Peyer's patch (tissue), 4 donors: ENCODE measurements at regions not wholly inside any gene's neighbourhood (a gene's known extent, or its start where the extent isn't known, plus 50 kb on each side); places are given as distances from the start of the nearest gene placed in this dataset.

Source experiments
- DNase-seq, 3 donors: peaks; one replicate each; pipeline ENCODE4 v3.0.0-alpha.2; 2017 to 2019
- H3K27ac ChIP-seq, 4 donors: fragments of 200-600 bp; sonication (generic); one replicate each; pipeline ENCODE4 v1.5.1; 2016 to 2019
- H3K27me3 ChIP-seq, 2 donors: fragments of 200-600 bp; sonication (generic); one replicate each; pipeline ENCODE4 v1.5.1; 2019
- H3K36me3 ChIP-seq, 3 donors: fragments of 200-600 bp; sonication (generic); one replicate each; pipeline ENCODE4 v1.5.1; 2016 to 2019
- H3K4me1 ChIP-seq, 4 donors: fragments of 200-600 bp; sonication (generic); one replicate each; pipeline ENCODE4 v1.5.1; 2016 to 2019
- H3K4me3 ChIP-seq, 4 donors: fragments of 200-600 bp; sonication (generic); 1 replicate in 3 of 4; 2 replicates in 1 of 4; pipeline ENCODE4 v1.5.1; 2016 to 2019; ENCODE audit warnings: mild to moderate bottlenecking in 1 of 4
- H3K9me3 ChIP-seq, 4 donors: fragments of 200-600 bp; sonication (generic); one replicate each; pipeline ENCODE4 v1.5.1; 2016 to 2019; ENCODE audit warnings: mild to moderate bottlenecking in 1 of 4
- CTCF ChIP-seq, 6 experiments: fragments of 450-650 bp in 4 of 6; fragments of 200-600 bp in 2 of 6; sonication (generic) in 1 of 6; IDR thresholded peaks; one replicate each; pipeline ENCODE4 v1.5.1; 2017 to 2019; ENCODE audit warnings: antibody characterized with exemption in 6 of 6, mild to moderate bottlenecking in 3 of 6, moderate library complexity in 1 of 6
- POLR2A ChIP-seq, 2 donors: fragments of 450-650 bp; IDR thresholded peaks; one replicate each; pipeline ENCODE4 v1.5.1; 2017; ENCODE audit warnings: antibody characterized with exemption in 2 of 2, mild to moderate bottlenecking in 2 of 2, moderate library complexity in 2 of 2

- no peak for DNase-seq
- TF ChIP-seq CTCF (IDR thresholded peaks at IDR 0.05) (no peak), POLR2A (IDR thresholded peaks at IDR 0.05) (no peak)
- Histone ChIP-seq H3K9me3 (no peaks in the 10 kb centered on the region), H3K27ac (no peak overlapping the region), H3K4me3 (no peak overlapping the region), H3K4me1 (no peaks in the 10 kb centered on the region), H3K36me3 (no peaks in the 10 kb centered on the region), H3K27me3 (no peaks in the 10 kb centered on the region)
Measured at GRCh38 chr4:43776371-43776770, 672.2 kb downstream of the KCTD8 start.

DNA sequence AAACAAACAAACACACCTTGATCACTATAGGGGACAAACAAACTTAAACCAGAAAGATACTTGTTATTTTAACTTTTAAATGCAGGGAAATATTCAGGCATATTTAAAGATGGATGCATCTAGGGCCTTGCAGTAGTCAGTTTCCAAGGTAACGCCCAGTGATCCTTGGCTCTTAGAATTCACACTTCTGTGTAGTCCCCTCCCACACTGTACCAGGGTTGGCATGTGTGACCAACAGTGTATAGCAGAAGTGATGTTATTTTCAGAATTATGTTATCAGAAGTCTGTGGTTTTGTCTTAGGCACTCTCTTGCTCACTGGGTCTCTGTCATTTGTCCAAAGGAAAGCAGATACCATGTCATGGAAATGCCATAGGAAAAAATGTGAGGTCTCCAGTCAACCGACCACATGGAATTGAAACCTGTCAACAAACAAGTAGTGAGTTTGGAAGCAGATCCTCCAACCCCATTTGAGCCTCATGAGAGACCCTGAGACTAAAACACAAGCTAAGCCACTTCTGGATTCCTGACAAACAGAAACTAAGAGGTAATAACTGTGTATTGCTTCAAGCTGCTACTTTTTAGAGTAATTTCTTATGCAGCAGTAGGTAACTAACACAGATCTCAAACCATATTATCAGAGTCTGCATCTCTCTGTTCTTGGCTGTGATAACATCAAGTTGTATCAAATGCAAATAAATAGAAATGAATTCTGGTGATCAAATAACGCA is 670.3 kb downstream of the KCTD8 start:
- no peak for DNase-seq
- H3K27ac ChIP-seq = no peak overlapping the region
- no peaks in the 10 kb centered on the region for H3K4me1 ChIP-seq

DNA sequence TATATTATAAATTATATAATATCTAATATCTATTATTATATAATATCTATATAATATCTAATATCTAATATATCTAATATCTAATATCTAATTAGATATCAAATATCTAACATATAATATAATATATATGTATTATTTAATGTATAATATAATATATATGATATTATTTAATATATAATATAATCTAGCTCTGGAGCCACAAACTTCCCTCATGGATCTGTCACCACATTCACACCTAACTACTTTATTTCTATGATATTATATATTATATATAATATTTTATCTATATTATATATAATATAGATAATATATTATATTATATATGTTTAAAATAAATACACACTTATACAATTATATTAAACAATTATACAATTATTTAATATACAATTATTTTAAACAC is 667.5 kb downstream of the KCTD8 start:
- H3K36me3 ChIP-seq = no peaks in the 10 kb centered on the region
- DNase-seq = no peak
- H3K4me3 ChIP-seq = no peak overlapping the region
- no peaks in the 10 kb centered on the region for H3K9me3 ChIP-seq
- TF ChIP-seq CTCF (IDR thresholded peaks at IDR 0.05) = no peak
- no peak for TF ChIP-seq POLR2A (IDR thresholded peaks at IDR 0.05)
- no peak overlapping the region for H3K27ac ChIP-seq
- H3K4me1 ChIP-seq = no peaks in the 10 kb centered on the region
- no peaks in the 10 kb centered on the region for H3K27me3 ChIP-seq

More for the DNA sequence above, 670.3 kb downstream of the KCTD8 start:
- Histone ChIP-seq H3K4me3 (no peak overlapping the region), H3K27me3 (no peaks in the 10 kb centered on the region), H3K9me3 (no peaks in the 10 kb centered on the region), H3K36me3 (no peaks in the 10 kb centered on the region)
- TF ChIP-seq CTCF (IDR thresholded peaks at IDR 0.05) (no peak), POLR2A (IDR thresholded peaks at IDR 0.05) (no peak)

GRCh38 chr4:43782391-43782790 is 666.2 kb downstream of the KCTD8 start:
- H3K27me3 ChIP-seq = no peaks in the 10 kb centered on the region
- no peak overlapping the region for H3K27ac ChIP-seq
- no peak overlapping the region for H3K4me3 ChIP-seq
- H3K9me3 ChIP-seq = no peaks in the 10 kb centered on the region
- no peaks in the 10 kb centered on the region for H3K36me3 ChIP-seq
- no peak for DNase-seq
- TF ChIP-seq CTCF (IDR thresholded peaks at IDR 0.05) = no peak
- no peak for TF ChIP-seq POLR2A (IDR thresholded peaks at IDR 0.05)
- H3K4me1 ChIP-seq = no peaks in the 10 kb centered on the region

- H3K9me3 ChIP-seq = no peaks in the 10 kb centered on the region
- H3K4me1 ChIP-seq = no peaks in the 10 kb centered on the region
- no peak overlapping the region for H3K4me3 ChIP-seq
- TF ChIP-seq CTCF (IDR thresholded peaks at IDR 0.05) (no peak), POLR2A (IDR thresholded peaks at IDR 0.05) (no peak)
- no peaks in the 10 kb centered on the region for H3K27me3 ChIP-seq
- H3K36me3 ChIP-seq = no peaks in the 10 kb centered on the region
- DNase-seq = no peak
- H3K27ac ChIP-seq = no peak overlapping the region
Measured at GRCh38 chr4:43816116-43816515, 632.5 kb downstream of the KCTD8 start.

- Histone ChIP-seq H3K4me3 (no peak overlapping the region), H3K36me3 (no peaks in the 10 kb centered on the region), H3K27ac (no peak overlapping the region), H3K27me3 (no peaks in the 10 kb centered on the region), H3K9me3 (no peaks in the 10 kb centered on the region), H3K4me1 (no peaks in the 10 kb centered on the region)
- TF ChIP-seq POLR2A (IDR thresholded peaks at IDR 0.05) (no peak), CTCF (IDR thresholded peaks at IDR 0.05) (no peak)
- no peak for DNase-seq
Measured at GRCh38 chr4:43822621-43823020, 626.0 kb downstream of the KCTD8 start.
